Parathyroid adenoma (tissue), 2 donors: ENCODE measurements at regions not wholly inside any gene's neighbourhood (a gene's known extent, or its start where the extent isn't known, plus 50 kb on each side); places are given as distances from the start of the nearest gene placed in this dataset.

ENCODE experiments used
- H2AFZ ChIP-seq: fragments of 300-600 bp; sonication (generic); one replicate; pipeline ENCODE4 v1.7.0; 2017; ENCODE audit warnings: antibody characterized with exemption, mild to moderate bottlenecking
- H3K27ac ChIP-seq: fragments of 300-600 bp; sonication (generic); one replicate; pipeline ENCODE4 v1.7.0; 2017
- H3K27me3 ChIP-seq: fragments of 300-600 bp; sonication (generic); one replicate; pipeline ENCODE4 v1.7.0; 2017; ENCODE audit warnings: low read length; ENCODE audit not compliant: control insufficient read depth, insufficient read depth
- H3K36me3 ChIP-seq: fragments of 300-600 bp; sonication (generic); one replicate; pipeline ENCODE4 v1.7.0; 2017; ENCODE audit warnings: low read length; ENCODE audit not compliant: control insufficient read depth, insufficient read depth
- H3K4me1 ChIP-seq: fragments of 300-600 bp; sonication (generic); one replicate; pipeline ENCODE4 v1.7.0; 2017; ENCODE audit warnings: control low read depth
- H3K4me2 ChIP-seq: fragments of 300-600 bp; sonication (generic); one replicate; pipeline ENCODE4 v1.7.0; 2017; ENCODE audit warnings: low read length
- H3K4me3 ChIP-seq: fragments of 300-600 bp; sonication (generic); one replicate; pipeline ENCODE4 v1.7.0; 2017; ENCODE audit warnings: low read depth, low read length
- H3K79me2 ChIP-seq: fragments of 300-600 bp; sonication (generic); one replicate; pipeline ENCODE4 v1.7.0; 2017; ENCODE audit warnings: control low read depth
- H3K9ac ChIP-seq: fragments of 300-600 bp; sonication (generic); one replicate; pipeline ENCODE4 v1.7.0; 2017; ENCODE audit warnings: mild to moderate bottlenecking
- H3K9me3 ChIP-seq: fragments of 300-600 bp; sonication (generic); one replicate; pipeline ENCODE4 v1.7.0; 2017; ENCODE audit warnings: low read length; ENCODE audit not compliant: control insufficient read depth
- TF ChIP-seq, protein P1 (sequence below): fragments of 300-600 bp; sonication (generic); IDR thresholded peaks from one replicate; pipeline ENCODE4 v1.7.0; 2017; ENCODE audit warnings: antibody characterized with exemption, mild to moderate bottlenecking
- donor health status: primary hyperparathyroidism.

DNA sequence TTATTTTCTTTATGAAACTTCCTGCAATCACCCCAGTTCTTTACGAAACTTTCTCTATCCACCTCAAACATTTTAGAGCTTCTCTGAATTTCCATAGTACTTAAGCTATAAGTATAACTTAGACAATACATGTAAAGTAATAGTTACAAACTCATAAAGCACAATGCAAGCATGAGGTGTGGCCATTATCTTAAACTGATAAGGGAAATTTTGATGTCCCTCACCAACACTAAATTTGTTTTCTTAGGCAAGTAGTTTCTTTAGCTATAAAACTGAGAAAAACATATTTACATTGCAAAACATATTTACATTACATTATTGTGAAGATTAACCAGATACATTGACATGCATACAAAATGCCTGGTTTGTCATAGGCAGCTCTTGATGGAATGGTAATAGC lies 146.4 kb upstream of the ATP1B1 start:
- Histone ChIP-seq H2AFZ (no peak overlapping the region), H3K27ac (no peak overlapping the region), H3K4me1 (no peaks in the 10 kb centered on the region), H3K4me3 (no peak overlapping the region), H3K9ac (no peak overlapping the region), H3K9me3 (no peaks in the 10 kb centered on the region), H3K27me3 (no peaks in the 10 kb centered on the region), H3K4me2 (no peak overlapping the region), H3K36me3 (no peaks in the 10 kb centered on the region), H3K79me2 (no peaks in the 10 kb centered on the region)
- TF ChIP-seq, protein P1, sequence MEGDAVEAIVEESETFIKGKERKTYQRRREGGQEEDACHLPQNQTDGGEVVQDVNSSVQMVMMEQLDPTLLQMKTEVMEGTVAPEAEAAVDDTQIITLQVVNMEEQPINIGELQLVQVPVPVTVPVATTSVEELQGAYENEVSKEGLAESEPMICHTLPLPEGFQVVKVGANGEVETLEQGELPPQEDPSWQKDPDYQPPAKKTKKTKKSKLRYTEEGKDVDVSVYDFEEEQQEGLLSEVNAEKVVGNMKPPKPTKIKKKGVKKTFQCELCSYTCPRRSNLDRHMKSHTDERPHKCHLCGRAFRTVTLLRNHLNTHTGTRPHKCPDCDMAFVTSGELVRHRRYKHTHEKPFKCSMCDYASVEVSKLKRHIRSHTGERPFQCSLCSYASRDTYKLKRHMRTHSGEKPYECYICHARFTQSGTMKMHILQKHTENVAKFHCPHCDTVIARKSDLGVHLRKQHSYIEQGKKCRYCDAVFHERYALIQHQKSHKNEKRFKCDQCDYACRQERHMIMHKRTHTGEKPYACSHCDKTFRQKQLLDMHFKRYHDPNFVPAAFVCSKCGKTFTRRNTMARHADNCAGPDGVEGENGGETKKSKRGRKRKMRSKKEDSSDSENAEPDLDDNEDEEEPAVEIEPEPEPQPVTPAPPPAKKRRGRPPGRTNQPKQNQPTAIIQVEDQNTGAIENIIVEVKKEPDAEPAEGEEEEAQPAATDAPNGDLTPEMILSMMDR = no peak

- no peaks in the 10 kb centered on the region for H3K4me1 ChIP-seq
- no peak overlapping the region for H2AFZ ChIP-seq
- H3K79me2 ChIP-seq = no peaks in the 10 kb centered on the region
- TF ChIP-seq, protein P1 = no peak
- no peak overlapping the region for H3K27ac ChIP-seq
- no peak overlapping the region for H3K4me3 ChIP-seq
- H3K9me3 ChIP-seq = no peaks in the 10 kb centered on the region
- no peaks in the 10 kb centered on the region for H3K36me3 ChIP-seq
- H3K9ac ChIP-seq = no peak overlapping the region
- H3K4me2 ChIP-seq = no peak overlapping the region
- H3K27me3 ChIP-seq = no peaks in the 10 kb centered on the region
Observed at GRCh38 chr1:168960595-168960994, 145.9 kb upstream of the ATP1B1 start.

DNA sequence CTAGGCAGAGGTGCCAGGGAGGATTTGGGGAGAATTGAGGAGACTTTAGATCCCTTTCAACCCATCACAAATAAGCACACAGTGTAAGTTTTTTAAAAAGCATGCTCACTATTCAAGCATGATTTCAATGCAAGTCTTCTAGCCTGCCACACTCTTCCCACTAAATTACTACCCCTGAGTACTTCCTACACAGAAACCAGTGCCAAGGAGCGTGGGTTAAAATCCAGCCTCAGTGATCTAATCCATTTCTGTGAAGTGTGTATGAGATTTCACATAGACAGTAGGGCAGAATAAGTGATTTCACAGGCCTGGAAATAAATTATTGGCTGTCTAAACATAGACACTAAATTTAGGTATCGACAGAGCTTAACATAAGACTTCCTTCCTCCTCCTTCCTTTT lies 142.9 kb upstream of the ATP1B1 start:
- no peak overlapping the region for H3K9ac ChIP-seq
- no peaks in the 10 kb centered on the region for H3K79me2 ChIP-seq
- TF ChIP-seq, protein P1 = no peak
- no peaks in the 10 kb centered on the region for H3K4me1 ChIP-seq
- no peaks in the 10 kb centered on the region for H3K27me3 ChIP-seq
- H3K4me3 ChIP-seq = no peak overlapping the region
- no peaks in the 10 kb centered on the region for H3K36me3 ChIP-seq
- H3K4me2 ChIP-seq = no peak overlapping the region
- no peak overlapping the region for H2AFZ ChIP-seq
- H3K9me3 ChIP-seq = no peaks in the 10 kb centered on the region
- H3K27ac ChIP-seq = no peak overlapping the region

DNA sequence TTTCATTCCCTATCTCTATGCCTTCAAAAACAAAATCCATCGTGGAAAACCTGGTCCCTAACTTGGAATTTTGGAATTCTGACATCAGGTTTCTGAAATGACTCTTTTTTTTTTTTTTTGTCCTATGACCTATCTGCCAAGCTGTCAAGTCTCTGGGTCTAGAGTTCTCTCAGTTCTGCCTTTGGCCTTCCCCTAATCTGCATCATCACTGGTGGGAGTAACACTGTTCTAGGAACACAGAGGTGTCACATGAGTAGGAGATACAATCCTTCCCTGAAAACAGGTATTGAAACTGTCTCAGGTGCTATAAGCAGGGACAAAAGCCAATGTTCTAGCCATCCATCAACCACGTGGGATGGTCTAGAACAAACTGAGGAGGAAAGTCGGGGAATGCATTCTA lies 142.0 kb upstream of the ATP1B1 start:
- no peaks in the 10 kb centered on the region for H3K4me1 ChIP-seq
- H3K9ac ChIP-seq = no peak overlapping the region
- H3K4me3 ChIP-seq = no peak overlapping the region
- H2AFZ ChIP-seq = no peak overlapping the region
- H3K79me2 ChIP-seq = no peaks in the 10 kb centered on the region
- no peaks in the 10 kb centered on the region for H3K9me3 ChIP-seq
- no peaks in the 10 kb centered on the region for H3K36me3 ChIP-seq
- H3K27me3 ChIP-seq = no peaks in the 10 kb centered on the region
- H3K27ac ChIP-seq = no peak overlapping the region
- no peak overlapping the region for H3K4me2 ChIP-seq
- TF ChIP-seq, protein P1 = no peak

DNA sequence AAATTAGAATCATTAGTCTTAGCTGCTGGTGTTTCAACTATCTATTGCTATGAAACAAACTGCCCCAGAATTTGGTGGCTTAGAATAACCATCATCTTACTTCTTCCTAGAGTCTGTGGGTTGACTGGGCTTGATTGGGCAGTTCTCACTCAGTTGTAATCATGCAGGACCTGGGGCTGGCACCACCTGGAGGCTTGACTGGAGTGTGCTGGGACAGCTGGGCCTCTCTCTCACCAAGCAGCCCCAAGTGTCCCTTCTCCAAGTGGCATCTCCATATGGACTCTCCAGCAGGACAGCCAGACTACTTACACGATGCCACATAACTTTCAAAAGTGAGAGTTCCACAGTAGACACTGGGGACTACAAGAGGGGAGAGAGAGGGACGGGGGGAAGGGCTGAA lies 140.3 kb upstream of the ATP1B1 start:
- Histone ChIP-seq H3K36me3 (no peaks in the 10 kb centered on the region), H3K4me2 (no peak overlapping the region), H3K4me3 (no peak overlapping the region), H3K9me3 (no peaks in the 10 kb centered on the region), H3K27me3 (no peaks in the 10 kb centered on the region), H2AFZ (no peak overlapping the region), H3K9ac (no peak overlapping the region), H3K27ac (no peak overlapping the region), H3K4me1 (no peaks in the 10 kb centered on the region), H3K79me2 (no peaks in the 10 kb centered on the region)
- TF ChIP-seq, protein P1 = no peak
